Tibial nerve (tissue), 4 donors: ENCODE measurements at regions not wholly inside any gene's neighbourhood (a gene's known extent, or its start where the extent isn't known, plus 50 kb on each side); places are given as distances from the start of the nearest gene placed in this dataset.

Experiments
- EP300 ChIP-seq, 2 donors: sonication (generic); formaldehyde crosslinking; IDR thresholded peaks; one replicate each; pipeline ENCODE4 v1.6.1; 2017; ENCODE audit warnings: antibody characterized with exemption in 2 of 2, mild to moderate bottlenecking in 1 of 2
- POLR2A ChIP-seq, 2 donors: fragments of 450-650 bp; IDR thresholded peaks; one replicate each; pipeline ENCODE4 v1.6.1; 2017; ENCODE audit warnings: antibody characterized with exemption in 2 of 2, mild to moderate bottlenecking in 2 of 2, moderate library complexity in 2 of 2
- TF ChIP-seq, protein P1 (sequence below), 5 experiments: fragments of 200-600 bp in 3 of 5; fragments of 450-650 bp in 2 of 5; sonication (generic) in 3 of 5; IDR thresholded peaks; one replicate each; pipeline ENCODE4 v1.5.1; 2016 to 2019; ENCODE audit warnings: antibody characterized with exemption in 5 of 5, mild to moderate bottlenecking in 3 of 5, moderate library complexity in 2 of 5

- TF ChIP-seq, protein P1, sequence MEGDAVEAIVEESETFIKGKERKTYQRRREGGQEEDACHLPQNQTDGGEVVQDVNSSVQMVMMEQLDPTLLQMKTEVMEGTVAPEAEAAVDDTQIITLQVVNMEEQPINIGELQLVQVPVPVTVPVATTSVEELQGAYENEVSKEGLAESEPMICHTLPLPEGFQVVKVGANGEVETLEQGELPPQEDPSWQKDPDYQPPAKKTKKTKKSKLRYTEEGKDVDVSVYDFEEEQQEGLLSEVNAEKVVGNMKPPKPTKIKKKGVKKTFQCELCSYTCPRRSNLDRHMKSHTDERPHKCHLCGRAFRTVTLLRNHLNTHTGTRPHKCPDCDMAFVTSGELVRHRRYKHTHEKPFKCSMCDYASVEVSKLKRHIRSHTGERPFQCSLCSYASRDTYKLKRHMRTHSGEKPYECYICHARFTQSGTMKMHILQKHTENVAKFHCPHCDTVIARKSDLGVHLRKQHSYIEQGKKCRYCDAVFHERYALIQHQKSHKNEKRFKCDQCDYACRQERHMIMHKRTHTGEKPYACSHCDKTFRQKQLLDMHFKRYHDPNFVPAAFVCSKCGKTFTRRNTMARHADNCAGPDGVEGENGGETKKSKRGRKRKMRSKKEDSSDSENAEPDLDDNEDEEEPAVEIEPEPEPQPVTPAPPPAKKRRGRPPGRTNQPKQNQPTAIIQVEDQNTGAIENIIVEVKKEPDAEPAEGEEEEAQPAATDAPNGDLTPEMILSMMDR (IDR thresholded peaks at IDR 0.05) = no peak
- no peak for TF ChIP-seq POLR2A (IDR thresholded peaks at IDR 0.05)
- no peak for TF ChIP-seq EP300 (IDR thresholded peaks at IDR 0.05)
Measured at GRCh38 chr11:14583252-14584034, 60.2 kb upstream of the PDE3B start.
